Thoracic aorta (tissue), 2 donors: ENCODE measurements at regions not wholly inside any gene's neighbourhood (a gene's known extent, or its start where the extent isn't known, plus 50 kb on each side); places are given as distances from the start of the nearest gene placed in this dataset.

Source experiments
- ATAC-seq: fragments of 150-250 bp; one replicate; pipeline ENCODE4 v1.8.0; 2017; ENCODE audit warnings: low read depth; ENCODE audit not compliant: insufficient number of reproducible peaks, low FRiP score
- DNase-seq: peaks from one replicate; pipeline ENCODE4 v3.0.0-alpha.2; 2020; ENCODE audit warnings: low spot score
- H3K27ac ChIP-seq, 2 donors: fragments of 200-600 bp; sonication (generic); 1 replicate in 1 of 2; 2 replicates in 1 of 2; pipeline ENCODE4 v1.5.1; 2016; ENCODE audit warnings: mild to moderate bottlenecking in 2 of 2, moderate library complexity in 2 of 2
- H3K27me3 ChIP-seq: fragments of 200-600 bp; sonication (generic); replicated peaks from 2 replicates; pipeline ENCODE4 v1.6.0; 2016; ENCODE audit warnings: mild to moderate bottlenecking; ENCODE audit not compliant: insufficient read depth
- H3K36me3 ChIP-seq: fragments of 200-600 bp; sonication (generic); one replicate; pipeline ENCODE4 v1.5.1; 2016
- H3K4me1 ChIP-seq, 2 donors: fragments of 200-600 bp; sonication (generic); 1 replicate in 1 of 2; 2 replicates in 1 of 2; pipeline versions ENCODE4 v1.5.1 to v1.6.0; 2016; ENCODE audit warnings: low read depth in 2 of 2, mild to moderate bottlenecking in 1 of 2; ENCODE audit not compliant: control insufficient read depth in 1 of 2
- H3K4me3 ChIP-seq: fragments of 200-600 bp; sonication (generic); 2 replicates; pipeline ENCODE4 v1.5.1; 2016; ENCODE audit warnings: mild to moderate bottlenecking
- H3K9me3 ChIP-seq: fragments of 200-600 bp; sonication (generic); 2 replicates; pipeline ENCODE4 v1.5.1; 2016
- CTCF ChIP-seq: fragments of 200-600 bp; sonication (generic); IDR thresholded peaks from one replicate; pipeline ENCODE4 v1.5.1; 2019; ENCODE audit warnings: antibody characterized with exemption

GRCh38 chr10:53572799-53573198 is 800.2 kb upstream of the MBL2 start:
- no peak for TF ChIP-seq CTCF

GRCh38 chr10:53570221-53570620 is 797.6 kb upstream of the MBL2 start:
- TF ChIP-seq CTCF, result no peak

More at GRCh38 chr10:53572799-53573198, 800.2 kb upstream of the MBL2 start:
- H3K9me3 ChIP-seq, result no peaks in the 10 kb centered on the region
- H3K27me3 ChIP-seq, result no peaks in the 10 kb centered on the region
- no peaks in the 10 kb centered on the region for H3K4me1 ChIP-seq
- no peaks in the 10 kb centered on the region for H3K36me3 ChIP-seq
- H3K27ac ChIP-seq, result no peak overlapping the region
- no peak overlapping the region for H3K4me3 ChIP-seq
- DNase-seq, result no peak
- no peak for ATAC-seq

GRCh38 chr10:53569455-53569854 is 796.9 kb upstream of the MBL2 start:
- no peak for TF ChIP-seq CTCF
- H3K27me3 ChIP-seq, result no peaks in the 10 kb centered on the region
- H3K4me1 ChIP-seq, result no peaks in the 10 kb centered on the region
- no peak overlapping the region for H3K4me3 ChIP-seq
- DNase-seq, result no peak
- H3K9me3 ChIP-seq, result no peaks in the 10 kb centered on the region
- no peak overlapping the region for H3K27ac ChIP-seq
- H3K36me3 ChIP-seq, result no peaks in the 10 kb centered on the region
- no peak for ATAC-seq

More at GRCh38 chr10:53570221-53570620, 797.6 kb upstream of the MBL2 start:
- Histone ChIP-seq H3K9me3 (no peaks in the 10 kb centered on the region), H3K27me3 (no peaks in the 10 kb centered on the region), H3K4me1 (no peaks in the 10 kb centered on the region), H3K36me3 (no peaks in the 10 kb centered on the region), H3K4me3 (no peak overlapping the region), H3K27ac (no peak overlapping the region)
- ATAC-seq (no peak), DNase-seq (no peak)

GRCh38 chr10:53548664-53549063 is 776.1 kb upstream of the MBL2 start:
- Histone ChIP-seq H3K4me3 (no peak overlapping the region), H3K27ac (no peak overlapping the region), H3K36me3 (no peaks in the 10 kb centered on the region), H3K4me1 (no peaks in the 10 kb centered on the region), H3K27me3 (no peaks in the 10 kb centered on the region), H3K9me3 (no peaks in the 10 kb centered on the region)
- no peak for TF ChIP-seq CTCF
- no peak for DNase-seq
- ATAC-seq, result no peak

GRCh38 chr10:53547364-53547763 is 774.8 kb upstream of the MBL2 start:
- Histone ChIP-seq H3K36me3 (no peaks in the 10 kb centered on the region), H3K27me3 (no peaks in the 10 kb centered on the region), H3K4me1 (no peaks in the 10 kb centered on the region), H3K4me3 (no peak overlapping the region), H3K9me3 (no peaks in the 10 kb centered on the region), H3K27ac (no peak overlapping the region)
- no peak for ATAC-seq
- TF ChIP-seq CTCF, result no peak
- no peak for DNase-seq
